RWPE1 (cell line): ENCODE measurements at regions not wholly inside any gene's neighbourhood (a gene's known extent, or its start where the extent isn't known, plus 50 kb on each side); places are given as distances from the start of the nearest gene placed in this dataset.
"Not testable (repeated sequence)": the region's sequence is repeated elsewhere in the genome, so short reads cannot be mapped to it uniquely, and the experiment has no call there.

ENCODE experiments used
- CTCF ChIA-PET: fragments of 350-600 bp; sonication (Branson Sonifier 250); formaldehyde crosslinking; extraction: SDS; loops from one replicate; lab custom pipeline; 2021; lab: Yijun Ruan, JAX
- POLR2A ChIA-PET: fragments of 400-600 bp; formaldehyde crosslinking; extraction: SDS; loops from one replicate; lab custom pipeline; 2020; ENCODE audit warnings: antibody characterized with exemption; ENCODE audit not compliant: low non-redundant PET; lab: Yijun Ruan, JAX
- DNase-seq: peaks from one replicate; pipeline ENCODE4 v3.0.0; 2012; ENCODE audit warnings: low spot score
- H3K27ac ChIP-seq: fragments of 450-650 bp; 2 replicates; pipeline ENCODE4 v1.5.1; 2017
- TF ChIP-seq, protein P1 (sequence below): fragments of 450-650 bp; conservative IDR thresholded peaks from 2 replicates; pipeline ENCODE4 v1.5.1; 2017; ENCODE audit warnings: low read depth, mild to moderate bottlenecking

DNA sequence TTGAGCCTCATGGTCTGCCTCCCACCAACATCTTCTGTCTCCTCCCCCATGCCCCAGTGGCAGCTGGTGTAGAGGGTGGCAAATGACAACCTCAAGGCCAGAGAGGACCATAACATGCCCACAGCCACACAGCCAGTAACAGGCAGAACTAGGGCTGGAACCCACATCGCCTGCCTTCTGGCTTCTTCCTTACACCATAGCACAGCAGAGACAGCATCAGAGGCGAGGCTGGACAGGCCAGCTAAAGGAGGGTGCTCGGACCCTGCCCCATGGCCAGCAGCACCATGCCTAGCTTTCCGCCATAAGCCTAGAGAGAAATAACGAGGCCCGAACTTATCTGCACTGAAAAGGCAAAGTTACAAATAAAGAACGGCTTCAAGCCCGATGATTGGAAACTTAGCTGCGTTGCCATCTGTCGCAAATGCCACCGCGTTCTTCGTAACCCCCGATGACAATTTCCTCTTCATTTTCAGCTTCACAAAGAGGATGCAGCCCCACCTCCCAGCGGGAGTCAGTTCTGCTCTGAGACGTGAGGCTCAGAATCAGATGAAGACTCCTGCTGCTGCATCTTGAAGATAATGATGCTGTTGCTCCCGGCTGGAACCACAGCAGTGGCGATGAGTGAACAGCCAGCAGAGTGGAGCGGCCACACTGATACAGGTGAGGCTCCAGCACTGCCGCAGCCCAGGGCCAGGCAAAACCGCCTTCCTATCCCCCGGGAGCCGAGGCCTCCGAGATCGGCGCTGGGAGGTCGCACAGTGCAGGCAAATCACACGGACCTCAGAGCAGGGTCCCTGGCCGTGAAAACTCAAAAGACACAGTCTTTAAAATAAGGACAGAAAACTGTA lies 73.8 kb upstream of the RTL6 start:
- no peak for DNase-seq
- POLR2A ChIA-PET, result no interaction called here
- H3K27ac ChIP-seq, result no peak overlapping the region
- CTCF ChIA-PET, result no interaction called here
- TF ChIP-seq, protein P1, sequence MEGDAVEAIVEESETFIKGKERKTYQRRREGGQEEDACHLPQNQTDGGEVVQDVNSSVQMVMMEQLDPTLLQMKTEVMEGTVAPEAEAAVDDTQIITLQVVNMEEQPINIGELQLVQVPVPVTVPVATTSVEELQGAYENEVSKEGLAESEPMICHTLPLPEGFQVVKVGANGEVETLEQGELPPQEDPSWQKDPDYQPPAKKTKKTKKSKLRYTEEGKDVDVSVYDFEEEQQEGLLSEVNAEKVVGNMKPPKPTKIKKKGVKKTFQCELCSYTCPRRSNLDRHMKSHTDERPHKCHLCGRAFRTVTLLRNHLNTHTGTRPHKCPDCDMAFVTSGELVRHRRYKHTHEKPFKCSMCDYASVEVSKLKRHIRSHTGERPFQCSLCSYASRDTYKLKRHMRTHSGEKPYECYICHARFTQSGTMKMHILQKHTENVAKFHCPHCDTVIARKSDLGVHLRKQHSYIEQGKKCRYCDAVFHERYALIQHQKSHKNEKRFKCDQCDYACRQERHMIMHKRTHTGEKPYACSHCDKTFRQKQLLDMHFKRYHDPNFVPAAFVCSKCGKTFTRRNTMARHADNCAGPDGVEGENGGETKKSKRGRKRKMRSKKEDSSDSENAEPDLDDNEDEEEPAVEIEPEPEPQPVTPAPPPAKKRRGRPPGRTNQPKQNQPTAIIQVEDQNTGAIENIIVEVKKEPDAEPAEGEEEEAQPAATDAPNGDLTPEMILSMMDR, result no peak

GRCh38 chr22:44570476-44571445 lies 72.7 kb upstream of the RTL6 start:
- DNase-seq, result no peak
- POLR2A ChIA-PET, result no interaction called here
- CTCF ChIA-PET, result no interaction called here
- TF ChIP-seq, protein P1, result no peak
- no peak overlapping the region for H3K27ac ChIP-seq

DNA sequence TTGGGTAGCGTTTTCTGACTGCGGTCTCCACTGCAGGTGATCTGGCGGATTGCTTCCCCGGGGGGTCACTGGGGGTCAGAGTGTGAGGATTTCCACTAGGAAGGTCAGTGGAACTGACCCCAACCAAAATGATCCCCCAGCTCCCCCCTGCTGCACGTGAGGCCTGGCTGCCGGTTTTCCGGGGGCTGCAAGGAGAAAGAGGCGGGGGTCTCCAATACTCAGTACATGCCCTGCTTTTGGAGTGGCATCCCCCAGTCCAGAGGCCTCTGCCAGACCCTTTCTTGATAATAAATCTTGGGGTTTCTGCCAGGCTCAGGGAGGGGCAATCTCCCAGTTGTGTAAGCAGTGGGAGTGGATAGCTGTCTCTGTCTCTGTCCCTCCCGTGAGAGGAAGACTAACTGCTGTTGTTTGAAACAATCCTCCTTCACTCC lies 71.5 kb upstream of the RTL6 start:
- DNase-seq, result no peak
- H3K27ac ChIP-seq, result no peak overlapping the region
- TF ChIP-seq, protein P1, result no peak
- ChIA-PET CTCF (no interaction called here), POLR2A (no interaction called here)

DNA sequence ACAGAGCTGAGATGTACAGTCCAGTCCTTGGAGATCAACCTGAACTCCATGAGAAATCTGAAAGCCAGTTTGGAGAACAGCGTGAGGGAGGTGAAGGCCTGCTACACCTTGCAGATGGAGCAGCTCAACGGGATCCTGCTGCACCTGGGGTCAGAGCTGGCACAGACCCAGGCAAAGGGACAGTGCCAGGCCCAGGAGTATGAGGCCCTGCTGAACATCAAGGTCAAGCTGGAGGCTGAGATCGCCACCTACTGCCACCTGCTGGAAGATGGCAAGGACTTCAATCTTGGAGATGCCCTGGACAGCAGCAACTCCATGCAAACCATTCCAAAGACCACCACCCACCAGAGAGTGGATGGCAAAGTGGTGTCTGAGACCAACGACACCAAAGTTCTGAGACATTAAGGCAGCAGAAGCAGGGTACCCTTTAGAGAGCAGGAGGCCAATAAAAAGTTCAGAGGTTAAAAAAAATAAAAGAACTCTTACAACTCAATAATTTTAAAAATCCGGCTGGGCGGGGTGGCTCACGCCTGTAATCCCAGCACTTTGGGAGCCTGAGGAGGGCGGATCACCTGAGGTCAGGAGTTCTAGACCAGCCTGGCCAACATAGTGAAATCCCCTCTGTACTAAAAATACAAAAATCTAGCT lies 69.9 kb upstream of the RTL6 start:
- CTCF ChIA-PET, result interaction anchor here (0.6 to 1.0 kb wide), 4 partner anchors 31 to 59 kb away, joined by 3 to 4 read pairs (median 3); no protein-coding TSS in a partner anchor
- TF ChIP-seq, protein P1, result no peak; the same call in 1 of the 2 replicates
- DNase-seq, result no peak
- POLR2A ChIA-PET, result no interaction called here
- H3K27ac ChIP-seq, result no peak overlapping the region

- not testable (repeated sequence) for DNase-seq
- CTCF ChIA-PET, result interaction anchor here (0.6 to 1.0 kb wide), 3 partner anchors 32 to 58 kb away, joined by 3 to 4 read pairs (median 3); no protein-coding TSS in a partner anchor
These were observed 69.4 kb upstream of the RTL6 start for GRCh38 chr22:44567378-44567841.

GRCh38 chr22:44566911-44567310 lies 68.9 kb upstream of the RTL6 start:
- CTCF ChIA-PET, result no interaction called here
- TF ChIP-seq, protein P1, result no peak
- DNase-seq, result no peak
- POLR2A ChIA-PET, result no interaction called here
- H3K27ac ChIP-seq, result no peak overlapping the region

More at GRCh38 chr22:44567378-44567841, 69.4 kb upstream of the RTL6 start:
- H3K27ac ChIP-seq, POLR2A ChIA-PET: not testable (repeated sequence)

- H3K27ac ChIP-seq, CTCF ChIA-PET, DNase-seq, POLR2A ChIA-PET: not testable (repeated sequence)
These were observed 64.6 kb upstream of the RTL6 start for GRCh38 chr22:44562651-44563050.
